GM21515 (cell line): ENCODE measurements at regions not wholly inside any gene's neighbourhood (a gene's known extent, or its start where the extent isn't known, plus 50 kb on each side); places are given as distances from the start of the nearest gene placed in this dataset.
"Not testable (repeated sequence)": the region's sequence is repeated elsewhere in the genome, so short reads cannot be mapped to it uniquely, and the experiment has no call there.

ENCODE experiments used
- ATAC-seq: cut with Tn5 transposase; IDR thresholded peaks from one replicate; pipeline ENCODE4 v1.9.1; 2021; ENCODE audit not compliant: unreplicated experiment

DNA sequence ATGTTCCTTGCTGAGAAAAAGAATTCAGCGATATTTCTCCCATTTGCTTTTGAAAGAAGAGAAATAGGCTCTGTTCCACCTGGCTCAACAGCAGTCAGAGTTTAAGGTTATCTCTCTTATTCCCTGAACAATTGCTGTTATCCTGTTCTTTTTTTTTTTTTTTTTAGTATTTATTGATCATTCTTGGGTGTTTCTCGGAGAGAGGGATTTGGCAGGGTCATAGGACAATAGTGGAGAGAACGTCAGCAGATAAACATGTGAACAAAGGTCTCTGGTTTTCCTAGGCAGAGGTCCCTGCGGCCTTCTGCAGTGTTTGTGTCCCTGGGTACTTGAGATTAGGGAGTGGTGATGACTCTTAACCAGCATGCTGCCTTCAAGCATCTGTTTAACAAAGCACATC, 77.5 kb upstream of the DST start:
- not testable (repeated sequence) for ATAC-seq

DNA sequence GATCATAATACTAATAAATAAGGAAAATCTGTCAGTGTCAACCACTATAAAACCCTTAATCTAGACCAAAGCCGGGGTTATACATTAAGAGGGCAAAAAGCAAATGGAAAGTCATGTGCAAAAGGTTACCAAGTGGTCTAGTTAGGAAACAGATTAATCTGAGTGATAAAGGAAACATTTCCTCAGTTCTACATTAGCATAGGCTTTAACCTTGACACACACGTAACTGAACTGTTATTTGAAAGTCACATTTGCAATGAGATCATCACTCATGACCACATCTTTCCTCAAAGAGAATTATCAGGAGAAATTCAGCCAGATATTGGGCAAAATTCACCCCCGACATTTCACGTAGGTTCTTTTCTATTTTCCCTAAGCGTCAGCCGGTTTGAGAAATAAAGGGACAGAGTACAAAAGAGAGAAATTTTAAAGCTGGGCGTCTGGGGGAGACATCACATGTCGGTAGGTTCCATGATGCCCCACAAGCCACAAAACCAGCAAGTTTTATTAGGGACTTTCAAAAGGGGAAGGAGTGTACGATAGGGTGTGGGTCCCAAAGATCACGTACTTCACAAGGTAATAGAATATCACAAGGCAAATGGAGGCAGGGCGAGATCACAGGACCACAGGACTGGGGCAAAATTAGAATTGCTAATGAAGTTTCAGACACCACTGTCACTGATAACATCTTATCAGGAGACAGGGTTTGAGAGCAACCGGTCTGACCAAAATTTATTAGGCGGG, 76.8 kb upstream of the DST start:
- not testable (repeated sequence) for ATAC-seq

DNA sequence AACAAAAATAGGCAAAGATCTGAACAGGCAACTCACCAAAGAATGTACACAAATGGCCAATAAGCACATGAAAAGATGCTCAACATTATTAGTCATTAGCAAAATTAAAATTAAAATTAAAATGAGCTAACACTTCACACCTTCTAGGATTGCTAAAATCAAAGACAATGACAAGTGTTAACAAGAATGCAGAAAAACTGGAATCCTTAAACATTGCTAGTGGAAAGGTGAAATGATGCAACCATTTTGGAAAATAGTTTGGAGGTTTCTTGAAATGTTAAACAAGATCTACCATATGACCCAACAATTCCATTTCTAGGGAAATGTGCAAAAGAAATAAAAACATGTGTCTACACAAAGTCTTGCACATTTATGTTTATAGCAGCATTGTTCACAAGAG, 75.5 kb upstream of the DST start:
- no peak for ATAC-seq

- no peak for ATAC-seq
Measured at GRCh38 chr6:56716229-56716628, 73.5 kb upstream of the DST start.

DNA sequence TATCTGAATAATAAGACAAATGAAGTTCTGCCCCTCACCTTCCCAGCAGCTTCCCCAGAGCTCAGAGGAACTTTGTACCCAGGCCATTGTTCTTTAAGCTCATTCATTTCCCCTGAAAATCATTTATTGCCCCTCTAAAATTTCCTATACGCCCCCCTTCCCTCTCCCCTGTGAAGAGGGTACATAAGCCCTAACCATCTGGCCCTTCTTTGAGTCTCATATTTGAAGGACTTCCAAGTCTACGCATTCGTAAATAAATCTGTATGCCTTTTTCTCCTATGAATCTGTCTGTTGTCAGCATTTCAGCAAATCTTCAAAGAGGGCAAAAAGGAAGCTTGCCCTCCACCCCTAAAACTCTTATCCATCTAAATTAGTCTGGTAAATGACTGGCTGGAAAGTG, 73.1 kb upstream of the DST start:
- ATAC-seq: no peak

GRCh38 chr6:56714982-56715456, 72.3 kb upstream of the DST start:
- no peak for ATAC-seq

GRCh38 chr6:56714273-56714672, 71.6 kb upstream of the DST start:
- ATAC-seq: no peak

- no peak for ATAC-seq
Measured at GRCh38 chr6:56713254-56713672, 70.6 kb upstream of the DST start.

- ATAC-seq: no peak
Measured at GRCh38 chr6:56710967-56711366, 68.3 kb upstream of the DST start.

GRCh38 chr6:56709650-56710049, 67.0 kb upstream of the DST start:
- ATAC-seq: no peak

- ATAC-seq: no peak
Measured at GRCh38 chr6:56708810-56709597, 66.3 kb upstream of the DST start.

GRCh38 chr6:56706981-56707726, 64.5 kb upstream of the DST start:
- no peak for ATAC-seq

DNA sequence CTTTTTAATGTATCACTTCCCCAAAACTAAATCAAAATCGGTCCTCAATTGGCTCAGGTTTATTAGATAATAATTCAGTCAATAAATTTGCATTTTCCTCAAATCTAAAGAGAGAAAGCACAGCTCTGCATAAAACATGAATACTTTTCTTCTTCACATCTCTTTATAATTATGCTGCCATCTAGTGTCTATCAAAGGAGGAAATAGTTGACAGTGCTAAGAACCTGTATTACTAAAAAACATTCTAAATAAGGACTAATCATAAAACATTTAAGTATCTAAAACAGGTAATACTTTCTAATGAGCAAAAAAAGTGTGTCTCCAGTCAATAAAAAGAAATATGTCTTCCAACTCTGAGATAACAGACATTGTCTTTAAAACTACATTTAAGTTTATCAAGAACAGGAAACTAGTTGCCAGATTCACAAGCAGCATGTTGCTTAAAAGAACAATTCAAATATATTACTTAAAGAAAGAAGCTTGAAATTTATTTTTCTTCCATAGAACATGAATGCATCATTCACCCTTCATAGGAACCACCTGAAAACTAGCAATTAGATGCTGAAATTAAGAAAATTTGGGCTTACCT, 56.5 kb upstream of the DST start:
- no peak for ATAC-seq

GRCh38 chr6:56695702-56696101, 53.0 kb upstream of the DST start:
- ATAC-seq: no peak

GRCh38 chr6:56694002-56694401, 51.3 kb upstream of the DST start:
- no peak for ATAC-seq

GRCh38 chr6:56693246-56693607, 50.5 kb upstream of the DST start:
- ATAC-seq: no peak

DNA sequence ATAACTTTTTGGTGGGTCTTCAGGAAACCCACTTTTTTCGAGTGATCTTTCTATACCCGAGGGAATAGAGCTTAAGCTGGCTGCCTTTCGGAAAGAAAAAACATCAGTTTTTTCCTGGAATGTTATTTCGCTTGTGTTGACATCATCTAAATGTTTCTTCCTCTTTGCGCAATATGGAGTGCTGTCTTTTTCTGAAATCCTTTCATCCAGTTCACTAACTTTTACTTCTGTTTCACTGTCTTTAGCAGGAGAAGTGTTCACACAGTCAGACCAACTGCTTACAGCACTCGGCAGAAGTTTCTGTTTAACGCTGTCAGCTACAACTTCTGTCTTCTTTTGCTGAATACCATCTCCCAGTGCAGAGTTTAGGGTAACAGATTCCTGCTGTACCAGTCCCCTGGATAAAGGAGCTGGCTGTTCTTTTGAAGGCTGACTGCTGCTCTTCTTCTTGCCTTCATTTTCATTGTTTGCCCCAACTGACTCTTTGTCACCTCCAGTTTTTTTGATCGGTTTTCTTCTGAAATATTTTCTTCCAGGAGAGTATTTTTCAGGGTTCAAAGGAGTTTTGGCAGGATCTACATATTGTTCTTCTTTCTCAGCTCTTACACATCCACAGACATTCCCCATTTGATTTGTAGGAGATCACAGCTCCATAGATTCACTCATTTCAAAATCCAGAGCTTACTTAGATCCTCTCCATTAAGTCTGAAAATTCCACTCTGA, 50.0 kb upstream of the DST start:
- no peak for ATAC-seq
